ENCODE measurements at regions not wholly inside any gene's neighbourhood (a gene's known extent, or its start where the extent isn't known, plus 50 kb on each side); places are given as distances from the start of the nearest gene placed in this dataset.

GRCh38 chr1:67991546-67991945, 58.9 kb downstream of the DIRAS3 start:
- Mint-ChIP-seq H3K36me3 (ENCODE audit: low read depth) (no peaks in the 10 kb centered on the region), H3K9me3 (no peaks in the 10 kb centered on the region), H3K27me3 (no peaks in the 10 kb centered on the region), H3K4me1 (no peaks in the 10 kb centered on the region), H3K27ac (no peak overlapping the region), H3K4me3 (no peak overlapping the region)
- ChIA-PET POLR2A (no interaction called here), CTCF (no interaction called here)
- DNase-seq, result no peak

DNA sequence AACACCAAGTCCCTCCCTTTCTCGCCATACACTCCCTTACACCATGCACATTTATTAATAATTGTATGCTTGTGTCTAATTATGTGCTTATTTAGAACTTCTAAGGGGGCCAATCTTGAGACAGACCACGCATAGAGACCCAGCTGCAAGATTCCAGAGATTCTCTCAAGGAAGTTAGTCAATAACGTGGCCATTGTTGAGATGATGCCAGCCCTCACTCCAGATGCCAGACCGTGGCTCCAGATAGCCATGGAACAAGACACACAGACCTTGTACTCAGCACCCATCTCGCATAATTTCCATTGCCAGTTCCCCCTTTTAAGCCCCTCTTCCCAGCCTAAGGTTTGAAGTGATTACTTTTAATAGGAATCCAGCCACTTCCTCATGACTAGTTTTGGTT, 62.4 kb downstream of the DIRAS3 start:
- H3K27ac Mint-ChIP-seq, result no peak overlapping the region
- H3K9me3 Mint-ChIP-seq, result no peaks in the 10 kb centered on the region
- no peak overlapping the region for H3K4me3 Mint-ChIP-seq
- DNase-seq, result no peak
- POLR2A ChIA-PET, result no interaction called here
- H3K4me1 Mint-ChIP-seq, result no peaks in the 10 kb centered on the region
- no peaks in the 10 kb centered on the region for H3K27me3 Mint-ChIP-seq
- no peaks in the 10 kb centered on the region for H3K36me3 Mint-ChIP-seq (ENCODE audit: low read depth)
- CTCF ChIA-PET, result no interaction called here

GRCh38 chr1:67987046-67987799, 63.2 kb downstream of the DIRAS3 start:
- DNase-seq, result no peak
- H3K4me1 Mint-ChIP-seq, result no peaks in the 10 kb centered on the region
- no peaks in the 10 kb centered on the region for H3K36me3 Mint-ChIP-seq (ENCODE audit: low read depth)
- no peak overlapping the region for H3K27ac Mint-ChIP-seq
- no peaks in the 10 kb centered on the region for H3K9me3 Mint-ChIP-seq
- ChIA-PET CTCF (no interaction called here), POLR2A (no interaction called here)
- H3K4me3 Mint-ChIP-seq, result no peak overlapping the region
- no peaks in the 10 kb centered on the region for H3K27me3 Mint-ChIP-seq

DNA sequence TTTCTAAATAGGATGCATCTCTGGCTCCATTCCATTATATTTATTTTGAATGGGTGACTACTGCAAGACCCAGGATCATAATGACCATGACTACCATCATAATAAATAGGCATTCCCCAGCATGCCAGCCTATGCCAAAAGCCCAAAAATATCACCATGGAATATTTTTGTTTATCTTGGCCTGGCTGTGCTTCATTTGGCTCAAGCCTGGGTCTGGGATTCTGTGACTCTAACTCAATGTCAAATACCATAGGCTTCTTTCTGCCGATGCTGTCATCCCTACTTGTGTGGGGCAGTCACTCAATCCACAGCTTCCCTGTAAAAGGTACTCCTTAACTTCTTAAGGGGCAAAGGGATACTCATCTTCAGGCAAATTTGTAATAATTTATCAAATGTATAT, 66.6 kb downstream of the DIRAS3 start:
- H3K27ac Mint-ChIP-seq, result no peak overlapping the region
- no peaks in the 10 kb centered on the region for H3K36me3 Mint-ChIP-seq (ENCODE audit: low read depth)
- POLR2A ChIA-PET, result no interaction called here
- H3K4me3 Mint-ChIP-seq, result no peak overlapping the region
- no peaks in the 10 kb centered on the region for H3K27me3 Mint-ChIP-seq
- CTCF ChIA-PET, result no interaction called here
- no peaks in the 10 kb centered on the region for H3K4me1 Mint-ChIP-seq
- DNase-seq, result no peak
- H3K9me3 Mint-ChIP-seq, result no peaks in the 10 kb centered on the region

GRCh38 chr1:67980028-67980427, 70.4 kb downstream of the DIRAS3 start:
- Mint-ChIP-seq H3K27me3 (no peaks in the 10 kb centered on the region), H3K4me1 (no peaks in the 10 kb centered on the region), H3K36me3 (ENCODE audit: low read depth) (no peaks in the 10 kb centered on the region), H3K27ac (no peak overlapping the region), H3K4me3 (no peak overlapping the region), H3K9me3 (no peaks in the 10 kb centered on the region)
- no peak for DNase-seq
- ChIA-PET POLR2A (no interaction called here), CTCF (no interaction called here)

DNA sequence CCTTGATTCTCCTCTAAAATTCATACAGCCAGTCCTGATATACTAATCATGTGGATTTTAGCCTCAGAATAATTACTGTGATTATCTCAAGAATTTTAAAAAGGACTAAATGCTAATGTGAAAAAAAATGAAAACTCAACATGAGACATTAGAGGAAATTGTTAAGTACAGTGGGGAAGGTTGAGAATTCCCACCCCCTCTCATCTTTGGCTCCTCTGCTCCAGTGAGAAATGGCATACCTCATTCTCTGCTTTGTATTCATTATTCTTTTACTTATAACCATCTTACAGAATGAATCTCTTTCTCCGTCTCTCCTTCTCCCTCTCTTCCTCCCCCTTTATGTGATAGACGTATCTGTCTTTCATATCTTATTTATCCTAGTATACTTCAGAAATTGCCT, 70.9 kb downstream of the DIRAS3 start:
- Mint-ChIP-seq H3K9me3 (no peaks in the 10 kb centered on the region), H3K27ac (no peak overlapping the region), H3K27me3 (no peaks in the 10 kb centered on the region), H3K4me1 (no peaks in the 10 kb centered on the region), H3K4me3 (no peak overlapping the region), H3K36me3 (ENCODE audit: low read depth) (no peaks in the 10 kb centered on the region)
- no peak for DNase-seq
- ChIA-PET POLR2A (no interaction called here), CTCF (no interaction called here)

DNA sequence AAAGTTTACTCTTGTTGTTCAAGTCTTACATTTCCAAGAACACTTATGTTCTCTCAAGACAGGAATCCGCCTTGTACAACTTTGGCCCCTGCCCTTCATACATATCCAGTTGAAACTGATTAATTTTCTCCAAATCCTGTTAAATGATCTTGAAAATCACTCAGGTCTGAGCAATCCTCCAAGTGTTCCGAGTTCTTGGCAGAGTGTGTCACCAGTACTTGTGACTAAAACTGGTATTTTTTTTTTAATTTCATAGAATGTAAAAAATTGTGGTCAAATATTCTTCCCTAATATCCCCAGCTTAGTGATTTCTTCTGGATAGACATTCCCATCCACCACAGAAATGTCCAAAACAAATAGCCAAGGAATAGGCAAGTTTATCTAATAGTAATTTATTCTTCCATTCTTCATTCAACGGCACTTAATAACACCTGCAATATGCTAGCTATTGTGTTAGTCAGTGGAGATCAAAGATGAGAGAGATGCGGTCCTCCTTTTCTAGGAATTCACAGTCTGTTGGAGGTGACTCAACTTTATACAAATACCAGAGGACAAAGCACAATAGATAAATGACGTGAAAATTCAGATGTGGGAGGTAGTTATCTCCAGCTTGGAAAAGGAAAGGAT, 71.4 kb downstream of the DIRAS3 start:
- H3K9me3 Mint-ChIP-seq, result no peaks in the 10 kb centered on the region
- H3K27ac Mint-ChIP-seq, result no peak overlapping the region
- no peaks in the 10 kb centered on the region for H3K36me3 Mint-ChIP-seq (ENCODE audit: low read depth)
- no peaks in the 10 kb centered on the region for H3K27me3 Mint-ChIP-seq
- no peaks in the 10 kb centered on the region for H3K4me1 Mint-ChIP-seq
- no peak for DNase-seq
- ChIA-PET CTCF (no interaction called here), POLR2A (no interaction called here)
- H3K4me3 Mint-ChIP-seq, result no peak overlapping the region

DNA sequence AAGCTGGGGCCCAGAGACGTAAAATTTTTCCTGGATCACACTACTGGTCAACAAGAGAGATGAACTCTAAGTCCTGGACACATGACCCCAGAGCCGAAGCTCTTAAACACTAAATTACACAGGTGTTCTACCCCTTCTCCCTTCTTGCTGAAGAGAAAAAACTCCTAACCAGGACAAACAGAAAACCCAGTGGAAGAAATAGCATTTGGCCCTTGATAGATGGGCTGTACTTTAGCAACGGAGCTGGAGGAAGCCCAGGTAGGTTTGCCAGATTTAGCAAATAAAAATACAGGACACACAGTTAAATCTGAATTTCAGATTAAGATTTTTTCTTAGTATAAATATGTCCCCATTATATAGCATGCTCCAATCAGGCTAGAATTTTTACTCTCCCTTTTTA, 72.7 kb downstream of the DIRAS3 start:
- no peak for DNase-seq
- CTCF ChIA-PET, result no interaction called here
- no peak overlapping the region for H3K27ac Mint-ChIP-seq
- no peaks in the 10 kb centered on the region for H3K4me1 Mint-ChIP-seq
- no peak overlapping the region for H3K4me3 Mint-ChIP-seq
- H3K27me3 Mint-ChIP-seq, result no peaks in the 10 kb centered on the region
- POLR2A ChIA-PET, result no interaction called here
- no peaks in the 10 kb centered on the region for H3K36me3 Mint-ChIP-seq (ENCODE audit: low read depth)
- H3K9me3 Mint-ChIP-seq, result no peaks in the 10 kb centered on the region

DNA sequence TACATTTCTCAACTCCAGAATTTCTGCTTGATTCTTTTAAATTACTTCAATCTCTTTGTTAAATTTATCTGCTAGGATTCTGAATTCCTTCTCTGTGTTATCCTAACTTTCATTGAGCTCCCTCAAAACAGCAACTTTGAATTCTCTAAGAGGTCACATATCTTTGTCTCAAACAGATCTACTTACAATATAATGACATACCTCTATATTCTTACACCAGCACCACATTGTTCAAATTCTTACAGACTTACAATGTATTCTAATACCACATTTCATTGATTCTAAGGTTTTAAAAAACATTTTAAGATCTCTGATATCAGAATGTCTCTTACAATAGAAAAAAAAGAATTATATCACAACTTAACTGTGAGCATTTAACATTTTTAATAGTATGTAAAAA, 77.4 kb downstream of the DIRAS3 start:
- H3K27me3 Mint-ChIP-seq, result no peaks in the 10 kb centered on the region
- H3K36me3 Mint-ChIP-seq (ENCODE audit: low read depth), result no peaks in the 10 kb centered on the region
- no peaks in the 10 kb centered on the region for H3K9me3 Mint-ChIP-seq
- CTCF ChIA-PET, result no interaction called here
- DNase-seq, result no peak
- H3K4me3 Mint-ChIP-seq, result no peak overlapping the region
- no peaks in the 10 kb centered on the region for H3K4me1 Mint-ChIP-seq
- POLR2A ChIA-PET, result no interaction called here
- H3K27ac Mint-ChIP-seq, result no peak overlapping the region

GRCh38 chr1:67970088-67970487, 80.3 kb downstream of the DIRAS3 start:
- DNase-seq, result no peak
- Mint-ChIP-seq H3K9me3 (no peaks in the 10 kb centered on the region), H3K27me3 (no peaks in the 10 kb centered on the region), H3K27ac (no peak overlapping the region), H3K36me3 (ENCODE audit: low read depth) (no peaks in the 10 kb centered on the region), H3K4me1 (no peaks in the 10 kb centered on the region), H3K4me3 (no peak overlapping the region)
- CTCF ChIA-PET, result no interaction called here
- POLR2A ChIA-PET, result no interaction called here

DNA sequence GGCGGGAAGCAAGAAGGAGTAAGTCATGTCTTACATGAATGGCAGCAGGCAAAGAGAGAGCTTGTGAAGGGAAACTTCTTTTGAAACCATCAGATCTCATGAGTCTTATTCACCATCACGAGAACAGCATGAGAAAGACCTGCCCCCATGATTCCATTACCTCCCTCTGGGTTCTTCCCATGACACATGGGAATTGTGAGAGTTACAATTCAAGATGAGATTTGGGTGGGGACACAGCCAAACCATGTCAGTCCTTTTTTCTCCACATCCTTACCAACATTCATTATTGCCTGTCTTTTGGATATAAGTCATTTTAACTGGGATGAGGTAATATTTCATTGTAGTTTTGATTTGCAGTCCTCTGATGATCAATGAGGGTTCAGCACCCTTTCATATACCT, 81.0 kb downstream of the DIRAS3 start:
- Mint-ChIP-seq H3K9me3 (no peaks in the 10 kb centered on the region), H3K27ac (no peak overlapping the region), H3K36me3 (ENCODE audit: low read depth) (no peaks in the 10 kb centered on the region), H3K4me1 (no peaks in the 10 kb centered on the region), H3K27me3 (no peaks in the 10 kb centered on the region), H3K4me3 (no peak overlapping the region)
- DNase-seq, result no peak
- ChIA-PET CTCF (no interaction called here), POLR2A (no interaction called here)

DNA sequence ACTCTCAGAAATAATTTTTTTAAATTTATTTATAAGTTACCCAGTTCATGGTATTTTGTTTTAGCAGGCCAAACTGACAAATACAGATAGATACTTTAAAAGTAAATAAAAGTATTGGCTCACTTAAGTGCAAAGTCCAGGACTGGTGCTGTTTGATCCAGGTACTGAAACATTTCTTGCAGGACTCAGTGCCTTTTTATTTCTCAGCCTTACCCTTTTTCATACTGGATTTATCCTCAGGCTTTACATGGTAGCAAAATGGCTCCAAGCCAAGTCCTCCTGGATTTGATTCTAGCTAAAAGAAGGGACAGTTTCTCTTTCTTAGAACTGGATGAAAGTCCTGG, 83.8 kb downstream of the DIRAS3 start:
- DNase-seq, result no peak
- no peaks in the 10 kb centered on the region for H3K4me1 Mint-ChIP-seq
- CTCF ChIA-PET, result no interaction called here
- peaks cover 4% of the 10 kb centered on the region for H3K9me3 Mint-ChIP-seq
- H3K27ac Mint-ChIP-seq, result no peak overlapping the region
- H3K27me3 Mint-ChIP-seq, result no peaks in the 10 kb centered on the region
- H3K4me3 Mint-ChIP-seq, result no peak overlapping the region
- POLR2A ChIA-PET, result no interaction called here
- no peaks in the 10 kb centered on the region for H3K36me3 Mint-ChIP-seq (ENCODE audit: low read depth)

DNA sequence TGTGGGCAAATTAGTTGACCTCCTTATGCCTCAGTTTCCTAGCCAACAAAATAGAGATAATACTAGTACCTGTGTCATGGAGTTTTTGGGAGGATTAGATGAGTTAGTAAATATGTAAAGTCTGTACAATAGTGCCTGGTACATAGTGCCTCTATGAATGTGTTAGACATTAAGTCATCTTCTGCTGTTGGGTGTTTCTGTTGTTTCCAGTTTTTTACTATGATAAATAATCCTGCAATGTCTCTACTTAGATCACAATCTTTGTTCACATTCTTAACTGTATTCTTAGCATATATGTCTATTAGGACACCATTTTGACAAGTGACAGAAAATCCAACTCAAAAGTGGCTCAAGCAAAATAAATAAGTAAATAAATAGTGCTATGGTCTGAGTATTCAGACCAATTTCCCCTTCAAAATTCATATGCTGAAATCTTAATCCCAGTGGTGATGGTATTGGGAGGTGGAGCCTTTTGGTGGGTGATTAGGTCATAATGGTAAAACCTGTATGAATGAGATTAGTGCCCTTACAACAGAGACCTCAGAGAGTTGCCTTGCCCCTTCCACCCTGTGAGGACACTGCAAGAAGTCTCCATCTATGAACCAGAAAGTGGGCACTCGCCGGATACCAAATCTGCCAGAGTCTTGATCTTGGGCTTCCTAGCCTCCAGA, 84.3 kb downstream of the DIRAS3 start:
- CTCF ChIA-PET, result no interaction called here
- no peak for DNase-seq
- peaks cover 4% of the 10 kb centered on the region for H3K9me3 Mint-ChIP-seq
- no peaks in the 10 kb centered on the region for H3K27me3 Mint-ChIP-seq
- H3K4me1 Mint-ChIP-seq, result no peaks in the 10 kb centered on the region
- POLR2A ChIA-PET, result no interaction called here
- no peak overlapping the region for H3K4me3 Mint-ChIP-seq
- H3K27ac Mint-ChIP-seq, result no peak overlapping the region
- no peaks in the 10 kb centered on the region for H3K36me3 Mint-ChIP-seq (ENCODE audit: low read depth)

GRCh38 chr1:67963263-67963662, 87.2 kb downstream of the DIRAS3 start:
- H3K4me1 Mint-ChIP-seq, result no peaks in the 10 kb centered on the region
- CTCF ChIA-PET, result no interaction called here
- H3K27me3 Mint-ChIP-seq, result no peaks in the 10 kb centered on the region
- peaks cover 4% of the 10 kb centered on the region for H3K9me3 Mint-ChIP-seq
- POLR2A ChIA-PET, result no interaction called here
- no peak overlapping the region for H3K4me3 Mint-ChIP-seq
- no peak overlapping the region for H3K27ac Mint-ChIP-seq
- DNase-seq, result no peak
- H3K36me3 Mint-ChIP-seq (ENCODE audit: low read depth), result no peaks in the 10 kb centered on the region

All from activated CD4-positive, alpha-beta T cell treated with anti-CD3 and anti-CD28 coated beads, Interleukin-2, amount 10 ng/mL, durations not matched to agents 7 days and 5 days (primary cell).